ENCODE measurements at regions not wholly inside any gene's neighbourhood (a gene's known extent, or its start where the extent isn't known, plus 50 kb on each side); places are given as distances from the start of the nearest gene placed in this dataset.
"Not testable (repeated sequence)": the region's sequence is repeated elsewhere in the genome, so short reads cannot be mapped to it uniquely, and the experiment has no call there.

- Histone ChIP-seq H3K27me3 (ENCODE audit: insufficient read depth, poor library complexity, severe bottlenecking) (no peaks in the 10 kb centered on the region), H3K9me3 (ENCODE audit: severe bottlenecking) (no peaks in the 10 kb centered on the region), H3K27ac (ENCODE audit: poor library complexity, severe bottlenecking) (no peak overlapping the region), H3K36me3 (ENCODE audit: low read depth) (no peaks in the 10 kb centered on the region), H3K4me3 (ENCODE audit: severe bottlenecking) (no peak overlapping the region), H3K4me1 (ENCODE audit: insufficient read depth, poor library complexity, severe bottlenecking) (no peaks in the 10 kb centered on the region)
- TF ChIP-seq, protein P1, sequence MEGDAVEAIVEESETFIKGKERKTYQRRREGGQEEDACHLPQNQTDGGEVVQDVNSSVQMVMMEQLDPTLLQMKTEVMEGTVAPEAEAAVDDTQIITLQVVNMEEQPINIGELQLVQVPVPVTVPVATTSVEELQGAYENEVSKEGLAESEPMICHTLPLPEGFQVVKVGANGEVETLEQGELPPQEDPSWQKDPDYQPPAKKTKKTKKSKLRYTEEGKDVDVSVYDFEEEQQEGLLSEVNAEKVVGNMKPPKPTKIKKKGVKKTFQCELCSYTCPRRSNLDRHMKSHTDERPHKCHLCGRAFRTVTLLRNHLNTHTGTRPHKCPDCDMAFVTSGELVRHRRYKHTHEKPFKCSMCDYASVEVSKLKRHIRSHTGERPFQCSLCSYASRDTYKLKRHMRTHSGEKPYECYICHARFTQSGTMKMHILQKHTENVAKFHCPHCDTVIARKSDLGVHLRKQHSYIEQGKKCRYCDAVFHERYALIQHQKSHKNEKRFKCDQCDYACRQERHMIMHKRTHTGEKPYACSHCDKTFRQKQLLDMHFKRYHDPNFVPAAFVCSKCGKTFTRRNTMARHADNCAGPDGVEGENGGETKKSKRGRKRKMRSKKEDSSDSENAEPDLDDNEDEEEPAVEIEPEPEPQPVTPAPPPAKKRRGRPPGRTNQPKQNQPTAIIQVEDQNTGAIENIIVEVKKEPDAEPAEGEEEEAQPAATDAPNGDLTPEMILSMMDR (IDR thresholded peaks at IDR 0.05; ENCODE audit: poor library complexity, severe bottlenecking): no peak
- DNase-seq (ENCODE audit: low spot score) (no peak), ATAC-seq (ENCODE audit: low read depth) (no peak)
Observed at GRCh38 chr21:18104802-18105201, 139.8 kb upstream of the CHODL start.

DNA sequence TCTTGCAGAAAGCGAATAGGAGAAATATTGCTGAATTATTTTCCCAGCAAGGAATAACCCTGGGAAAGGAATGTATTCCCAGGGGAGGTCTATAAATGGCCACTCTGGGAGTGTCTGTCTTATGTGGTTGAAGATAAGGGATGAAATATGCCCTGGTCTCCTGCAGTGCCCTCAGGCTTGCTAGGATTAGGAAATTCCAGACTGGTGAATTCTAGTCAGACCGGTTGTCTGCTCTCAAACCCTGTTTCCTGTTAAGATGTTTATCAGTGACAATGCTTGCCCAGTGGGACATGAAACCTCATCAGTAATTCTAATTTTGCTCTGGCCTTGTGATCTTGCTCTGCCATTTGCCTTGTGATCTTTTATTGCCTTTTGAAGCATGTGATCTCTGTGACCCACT lies 148.2 kb upstream of the CHODL start:
- not testable (repeated sequence) for DNase-seq (ENCODE audit: low spot score); H3K36me3 ChIP-seq (ENCODE audit: low read depth)

DNA sequence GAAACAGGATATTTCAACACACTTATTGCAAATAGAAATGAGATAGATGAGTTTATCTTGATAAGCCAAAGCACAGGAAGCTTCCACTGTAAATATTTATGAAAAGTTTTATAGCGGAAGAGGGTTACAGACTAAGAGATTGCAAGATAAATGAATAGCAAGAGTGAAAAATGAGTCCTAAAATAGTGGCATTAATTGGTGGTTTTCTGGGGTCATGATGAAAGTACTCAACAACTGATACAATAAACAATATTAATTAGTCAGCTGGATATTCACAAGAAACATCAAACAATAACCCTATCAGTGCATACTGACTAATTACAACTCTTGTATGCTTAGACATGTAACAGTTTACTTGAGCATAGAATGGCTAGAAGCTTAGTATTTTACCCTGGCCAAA lies 154.8 kb upstream of the CHODL start:
- Histone ChIP-seq H3K4me3 (ENCODE audit: severe bottlenecking) (no peak overlapping the region), H3K27ac (ENCODE audit: poor library complexity, severe bottlenecking) (no peak overlapping the region), H3K36me3 (ENCODE audit: low read depth) (no peaks in the 10 kb centered on the region), H3K27me3 (ENCODE audit: insufficient read depth, poor library complexity, severe bottlenecking) (no peaks in the 10 kb centered on the region), H3K4me1 (ENCODE audit: insufficient read depth, poor library complexity, severe bottlenecking) (no peaks in the 10 kb centered on the region), H3K9me3 (ENCODE audit: severe bottlenecking) (no peaks in the 10 kb centered on the region)
- ATAC-seq (ENCODE audit: low read depth) (no peak), DNase-seq (ENCODE audit: low spot score) (no peak)
- TF ChIP-seq, protein P1 (IDR thresholded peaks at IDR 0.05; ENCODE audit: poor library complexity, severe bottlenecking): no peak

More for the DNA sequence above, 148.2 kb upstream of the CHODL start:
- H3K9me3 ChIP-seq (ENCODE audit: severe bottlenecking); H3K4me1 ChIP-seq (ENCODE audit: insufficient read depth, poor library complexity, severe bottlenecking); H3K27ac ChIP-seq (ENCODE audit: poor library complexity, severe bottlenecking); H3K27me3 ChIP-seq (ENCODE audit: insufficient read depth, poor library complexity, severe bottlenecking); ATAC-seq (ENCODE audit: low read depth); H3K4me3 ChIP-seq (ENCODE audit: severe bottlenecking): not testable (repeated sequence)

GRCh38 chr21:18070392-18070791 lies 174.2 kb upstream of the CHODL start:
- H3K4me3 ChIP-seq (ENCODE audit: severe bottlenecking): no peak overlapping the region
- no peaks in the 10 kb centered on the region for H3K9me3 ChIP-seq (ENCODE audit: severe bottlenecking)
- H3K27ac ChIP-seq (ENCODE audit: poor library complexity, severe bottlenecking): no peak overlapping the region
- TF ChIP-seq, protein P1 (IDR thresholded peaks at IDR 0.05; ENCODE audit: poor library complexity, severe bottlenecking): no peak
- no peaks in the 10 kb centered on the region for H3K27me3 ChIP-seq (ENCODE audit: insufficient read depth, poor library complexity, severe bottlenecking)
- no peaks in the 10 kb centered on the region for H3K4me1 ChIP-seq (ENCODE audit: insufficient read depth, poor library complexity, severe bottlenecking)
- H3K36me3 ChIP-seq (ENCODE audit: low read depth): no peaks in the 10 kb centered on the region
- DNase-seq (ENCODE audit: low spot score) (no peak), ATAC-seq (ENCODE audit: low read depth) (no peak)

- Histone ChIP-seq H3K4me1 (ENCODE audit: insufficient read depth, poor library complexity, severe bottlenecking) (no peaks in the 10 kb centered on the region), H3K27ac (ENCODE audit: poor library complexity, severe bottlenecking) (no peak overlapping the region), H3K9me3 (ENCODE audit: severe bottlenecking) (no peaks in the 10 kb centered on the region), H3K36me3 (ENCODE audit: low read depth) (no peaks in the 10 kb centered on the region), H3K4me3 (ENCODE audit: severe bottlenecking) (no peak overlapping the region), H3K27me3 (ENCODE audit: insufficient read depth, poor library complexity, severe bottlenecking) (no peaks in the 10 kb centered on the region)
- no peak for ATAC-seq (ENCODE audit: low read depth)
- DNase-seq (ENCODE audit: low spot score): no peak
- TF ChIP-seq, protein P1 (IDR thresholded peaks at IDR 0.05; ENCODE audit: poor library complexity, severe bottlenecking): no peak
Observed at GRCh38 chr21:18069875-18070274, 174.8 kb upstream of the CHODL start.
